Stomach (tissue), 4 donors: ENCODE measurements at regions not wholly inside any gene's neighbourhood (a gene's known extent, or its start where the extent isn't known, plus 50 kb on each side); places are given as distances from the start of the nearest gene placed in this dataset.

Source experiments
- POLR2A ChIP-seq, 4 donors: fragments of 450-650 bp; IDR thresholded peaks; one replicate each; pipeline ENCODE4 v1.6.1; 2016; ENCODE audit warnings: antibody characterized with exemption in 4 of 4, control low read depth in 2 of 4, mild to moderate bottlenecking in 1 of 4, moderate library complexity in 1 of 4
- TF ChIP-seq, protein P1 (sequence below), 7 experiments: fragments of 450-650 bp in 4 of 7; fragments of 200-600 bp in 3 of 7; sonication (generic) in 3 of 7; IDR thresholded peaks; one replicate each; pipeline ENCODE4 v1.5.1; 2016 to 2019; ENCODE audit warnings: antibody characterized with exemption in 7 of 7, control low read depth in 2 of 7, mild to moderate bottlenecking in 1 of 7

DNA sequence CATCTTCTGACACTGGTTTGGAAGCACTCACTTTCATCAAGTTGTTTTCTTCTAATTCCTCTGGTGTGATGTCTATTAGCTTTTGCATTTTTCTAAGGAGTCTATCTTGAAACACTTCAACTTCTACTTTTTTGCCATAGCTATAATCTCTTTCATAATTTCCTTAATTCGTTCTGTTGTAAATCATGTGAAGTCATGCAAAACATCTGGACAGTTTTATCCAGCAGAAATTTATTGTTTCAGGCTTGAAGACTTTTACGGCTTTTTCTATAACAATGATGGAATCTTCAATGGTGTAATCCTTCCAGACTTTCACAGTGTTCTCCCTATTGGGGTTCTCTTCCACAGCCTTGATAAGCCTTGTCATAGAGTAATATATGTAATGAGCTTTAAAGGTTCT lies 74.9 kb upstream of the PABPC4L start:
- TF ChIP-seq, protein P1, sequence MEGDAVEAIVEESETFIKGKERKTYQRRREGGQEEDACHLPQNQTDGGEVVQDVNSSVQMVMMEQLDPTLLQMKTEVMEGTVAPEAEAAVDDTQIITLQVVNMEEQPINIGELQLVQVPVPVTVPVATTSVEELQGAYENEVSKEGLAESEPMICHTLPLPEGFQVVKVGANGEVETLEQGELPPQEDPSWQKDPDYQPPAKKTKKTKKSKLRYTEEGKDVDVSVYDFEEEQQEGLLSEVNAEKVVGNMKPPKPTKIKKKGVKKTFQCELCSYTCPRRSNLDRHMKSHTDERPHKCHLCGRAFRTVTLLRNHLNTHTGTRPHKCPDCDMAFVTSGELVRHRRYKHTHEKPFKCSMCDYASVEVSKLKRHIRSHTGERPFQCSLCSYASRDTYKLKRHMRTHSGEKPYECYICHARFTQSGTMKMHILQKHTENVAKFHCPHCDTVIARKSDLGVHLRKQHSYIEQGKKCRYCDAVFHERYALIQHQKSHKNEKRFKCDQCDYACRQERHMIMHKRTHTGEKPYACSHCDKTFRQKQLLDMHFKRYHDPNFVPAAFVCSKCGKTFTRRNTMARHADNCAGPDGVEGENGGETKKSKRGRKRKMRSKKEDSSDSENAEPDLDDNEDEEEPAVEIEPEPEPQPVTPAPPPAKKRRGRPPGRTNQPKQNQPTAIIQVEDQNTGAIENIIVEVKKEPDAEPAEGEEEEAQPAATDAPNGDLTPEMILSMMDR (IDR thresholded peaks at IDR 0.05) = no peak
- no peak for TF ChIP-seq POLR2A (IDR thresholded peaks at IDR 0.05)
